Ishikawa (cell line): ENCODE measurements at regions not wholly inside any gene's neighbourhood (a gene's known extent, or its start where the extent isn't known, plus 50 kb on each side); places are given as distances from the start of the nearest gene placed in this dataset.

Source experiments
- CEBPB ChIP-seq: IDR thresholded peaks from 2 replicates; pipeline ENCODE4 v1.6.1; 2012
- CREB1 ChIP-seq: IDR thresholded peaks from 2 replicates; pipeline ENCODE4 v1.6.1; 2012; ENCODE audit warnings: low read depth
- EGR1 ChIP-seq: IDR thresholded peaks from 2 replicates; pipeline ENCODE4 v1.6.1; 2012
- EP300 ChIP-seq: IDR thresholded peaks from 2 replicates; pipeline ENCODE4 v1.6.1; 2012; ENCODE audit warnings: borderline replicate concordance
- FOXM1 ChIP-seq: IDR thresholded peaks from 2 replicates; pipeline ENCODE4 v1.6.1; 2012; ENCODE audit warnings: low read depth, borderline replicate concordance
- NFIC ChIP-seq: IDR thresholded peaks from 2 replicates; pipeline ENCODE4 v1.6.1; 2012
- RAD21 ChIP-seq: IDR thresholded peaks from 2 replicates; pipeline ENCODE4 v1.6.1; 2012; ENCODE audit warnings: low read depth
- TAF1 ChIP-seq: IDR thresholded peaks from 2 replicates; pipeline ENCODE4 v1.6.1; 2012; ENCODE audit warnings: low read depth, mild to moderate bottlenecking
- TCF12 ChIP-seq: IDR thresholded peaks from 2 replicates; pipeline ENCODE4 v1.6.1; 2012; ENCODE audit warnings: low read depth
- TEAD4 ChIP-seq: IDR thresholded peaks from 2 replicates; pipeline ENCODE4 v1.6.1; 2012
- YY1 ChIP-seq: IDR thresholded peaks from 2 replicates; pipeline ENCODE4 v1.6.1; 2012; ENCODE audit warnings: low read depth
- ZBTB7A ChIP-seq: IDR thresholded peaks from 2 replicates; pipeline ENCODE4 v1.6.1; 2012; ENCODE audit warnings: low read depth
- TF ChIP-seq, protein P1 (sequence below): IDR thresholded peaks from 2 replicates; pipeline ENCODE4 v1.6.1; 2012
- TF ChIP-seq, protein P2 (sequence below): IDR thresholded peaks from 2 replicates; pipeline ENCODE4 v1.6.1; 2012; ENCODE audit warnings: low read depth, mild to moderate bottlenecking
- TF ChIP-seq, protein P3 (sequence below): IDR thresholded peaks from 2 replicates; pipeline ENCODE4 v1.6.1; 2012

DNA sequence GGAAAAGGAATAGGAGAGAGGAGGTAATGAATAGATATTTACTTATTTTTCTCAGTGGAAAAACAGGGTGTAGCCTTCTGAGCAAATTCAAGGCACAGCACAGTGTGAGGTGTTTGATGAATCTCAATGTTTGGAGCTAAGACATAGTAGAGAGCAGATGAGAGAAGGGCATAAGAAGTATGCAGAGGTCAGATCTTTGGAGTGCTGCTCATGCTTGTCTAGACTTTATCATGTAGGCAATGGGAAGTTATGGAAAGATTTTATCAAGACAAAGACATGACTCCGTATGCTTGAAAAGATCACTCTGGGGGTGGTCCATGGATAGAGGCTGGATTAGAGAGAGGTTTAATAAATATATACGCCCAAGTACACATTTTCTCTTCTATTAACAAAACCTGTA lies 217.0 kb upstream of the CNR1 start:
- TF ChIP-seq EGR1 = no peak
- TF ChIP-seq TAF1 = no peak
- TF ChIP-seq TCF12 = no peak
- TF ChIP-seq TEAD4 = no peak
- TF ChIP-seq, protein P1, sequence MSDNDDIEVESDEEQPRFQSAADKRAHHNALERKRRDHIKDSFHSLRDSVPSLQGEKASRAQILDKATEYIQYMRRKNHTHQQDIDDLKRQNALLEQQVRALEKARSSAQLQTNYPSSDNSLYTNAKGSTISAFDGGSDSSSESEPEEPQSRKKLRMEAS = no peak
- TF ChIP-seq FOXM1 = no peak

DNA sequence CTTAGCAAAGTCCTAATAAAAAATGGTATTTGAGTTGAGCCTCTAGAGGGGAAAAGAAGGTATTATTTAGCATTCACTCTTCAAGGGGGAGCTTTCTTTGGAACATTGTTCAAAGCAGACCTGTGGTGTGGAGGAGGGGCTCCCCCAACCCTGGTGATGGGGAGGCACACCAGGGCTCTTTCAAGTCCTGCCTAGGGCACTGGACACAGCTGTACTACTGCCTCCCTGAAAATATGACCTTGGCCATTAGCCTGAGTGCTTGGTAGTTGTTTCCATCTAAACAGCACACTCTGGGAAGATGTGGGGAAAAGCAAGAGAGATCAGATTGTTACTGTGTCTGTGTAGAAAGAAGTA lies 215.1 kb upstream of the CNR1 start:
- no peak for TF ChIP-seq EGR1

DNA sequence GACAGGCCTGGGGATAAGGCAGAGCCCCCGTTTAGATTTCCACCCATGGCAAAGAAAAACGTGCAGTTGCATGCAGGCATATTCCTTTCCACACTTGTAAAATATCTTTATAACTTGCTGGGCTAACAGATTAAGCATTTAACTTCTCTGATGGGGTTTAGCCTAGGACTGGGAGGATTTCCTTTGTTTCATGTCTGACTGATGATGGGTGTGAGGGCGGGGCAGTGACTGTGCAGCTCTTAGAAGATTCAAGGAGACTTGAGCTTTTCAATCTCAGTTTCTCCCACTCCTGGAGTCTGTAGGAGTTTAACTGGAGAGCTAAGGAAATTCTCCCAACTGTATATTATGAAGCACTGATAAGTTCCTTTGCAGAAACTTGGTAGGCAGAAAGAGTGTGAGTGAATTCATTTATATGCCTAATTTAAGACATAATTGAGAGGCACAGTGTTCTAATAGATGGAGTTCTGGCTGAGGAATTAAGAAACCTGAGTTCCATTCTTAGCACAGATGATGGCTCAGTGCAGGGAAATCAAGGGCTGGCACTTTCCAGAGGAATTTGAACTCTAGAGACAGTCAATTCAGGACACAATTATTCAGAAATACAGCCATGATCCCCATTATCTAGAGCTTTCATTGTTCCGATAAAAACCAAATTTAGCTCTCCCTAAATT lies 214.6 kb upstream of the CNR1 start:
- TF ChIP-seq, protein P2, sequence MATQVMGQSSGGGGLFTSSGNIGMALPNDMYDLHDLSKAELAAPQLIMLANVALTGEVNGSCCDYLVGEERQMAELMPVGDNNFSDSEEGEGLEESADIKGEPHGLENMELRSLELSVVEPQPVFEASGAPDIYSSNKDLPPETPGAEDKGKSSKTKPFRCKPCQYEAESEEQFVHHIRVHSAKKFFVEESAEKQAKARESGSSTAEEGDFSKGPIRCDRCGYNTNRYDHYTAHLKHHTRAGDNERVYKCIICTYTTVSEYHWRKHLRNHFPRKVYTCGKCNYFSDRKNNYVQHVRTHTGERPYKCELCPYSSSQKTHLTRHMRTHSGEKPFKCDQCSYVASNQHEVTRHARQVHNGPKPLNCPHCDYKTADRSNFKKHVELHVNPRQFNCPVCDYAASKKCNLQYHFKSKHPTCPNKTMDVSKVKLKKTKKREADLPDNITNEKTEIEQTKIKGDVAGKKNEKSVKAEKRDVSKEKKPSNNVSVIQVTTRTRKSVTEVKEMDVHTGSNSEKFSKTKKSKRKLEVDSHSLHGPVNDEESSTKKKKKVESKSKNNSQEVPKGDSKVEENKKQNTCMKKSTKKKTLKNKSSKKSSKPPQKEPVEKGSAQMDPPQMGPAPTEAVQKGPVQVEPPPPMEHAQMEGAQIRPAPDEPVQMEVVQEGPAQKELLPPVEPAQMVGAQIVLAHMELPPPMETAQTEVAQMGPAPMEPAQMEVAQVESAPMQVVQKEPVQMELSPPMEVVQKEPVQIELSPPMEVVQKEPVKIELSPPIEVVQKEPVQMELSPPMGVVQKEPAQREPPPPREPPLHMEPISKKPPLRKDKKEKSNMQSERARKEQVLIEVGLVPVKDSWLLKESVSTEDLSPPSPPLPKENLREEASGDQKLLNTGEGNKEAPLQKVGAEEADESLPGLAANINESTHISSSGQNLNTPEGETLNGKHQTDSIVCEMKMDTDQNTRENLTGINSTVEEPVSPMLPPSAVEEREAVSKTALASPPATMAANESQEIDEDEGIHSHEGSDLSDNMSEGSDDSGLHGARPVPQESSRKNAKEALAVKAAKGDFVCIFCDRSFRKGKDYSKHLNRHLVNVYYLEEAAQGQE = no peak
- TF ChIP-seq, protein P1 = no peak
- no peak for TF ChIP-seq RAD21
- no peak for TF ChIP-seq FOXM1
- no peak for TF ChIP-seq EGR1
- TF ChIP-seq EP300 = no peak

DNA sequence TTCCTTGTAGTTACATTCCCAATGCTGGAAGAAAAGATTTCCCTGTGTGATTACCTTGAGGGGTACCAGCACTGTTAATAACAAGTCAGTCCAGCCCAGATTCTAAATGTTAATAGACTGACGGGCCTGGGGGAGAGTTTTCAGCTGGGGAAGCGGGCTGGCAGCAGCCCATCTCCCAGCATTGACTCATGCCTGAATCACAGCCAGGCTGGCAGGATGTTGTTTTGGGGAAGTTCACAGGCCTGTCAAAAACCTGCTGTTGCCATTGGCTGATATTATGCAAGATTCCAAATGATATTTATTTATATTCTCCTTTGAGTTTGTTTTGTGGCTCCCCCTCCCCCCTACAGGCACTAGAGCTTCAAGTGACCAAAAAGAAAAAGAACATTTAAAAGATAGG lies 213.9 kb upstream of the CNR1 start:
- TF ChIP-seq TAF1 (no peak), TCF12 (no peak), EP300 (no peak)

DNA sequence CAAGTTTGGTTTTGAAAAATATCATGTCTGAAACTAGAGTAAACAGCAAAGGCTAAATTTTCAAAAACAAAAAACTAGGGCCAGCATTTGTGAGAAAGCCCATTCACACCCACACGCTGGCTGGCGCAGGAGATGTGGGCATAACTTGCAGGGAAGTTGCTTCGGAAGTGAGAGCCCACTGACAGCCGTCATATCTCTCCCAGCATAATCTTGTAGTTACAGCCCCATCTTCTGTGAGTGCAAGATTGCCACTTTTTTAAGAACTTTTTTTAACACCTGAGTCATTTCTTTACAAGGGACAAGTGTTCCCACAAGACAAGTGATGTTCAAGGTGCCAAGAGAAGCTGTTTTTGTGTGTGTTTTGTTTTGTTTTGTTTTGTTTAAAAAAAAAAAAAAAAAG lies 212.5 kb upstream of the CNR1 start:
- TF ChIP-seq NFIC (no peak), RAD21 (no peak), CREB1 (no peak), YY1 (no peak), TAF1 (no peak), ZBTB7A (no peak), FOXM1 (no peak), EP300 (no peak), EGR1 (no peak), TCF12 (no peak), TEAD4 (no peak), CEBPB (no peak)
- TF ChIP-seq, protein P3, sequence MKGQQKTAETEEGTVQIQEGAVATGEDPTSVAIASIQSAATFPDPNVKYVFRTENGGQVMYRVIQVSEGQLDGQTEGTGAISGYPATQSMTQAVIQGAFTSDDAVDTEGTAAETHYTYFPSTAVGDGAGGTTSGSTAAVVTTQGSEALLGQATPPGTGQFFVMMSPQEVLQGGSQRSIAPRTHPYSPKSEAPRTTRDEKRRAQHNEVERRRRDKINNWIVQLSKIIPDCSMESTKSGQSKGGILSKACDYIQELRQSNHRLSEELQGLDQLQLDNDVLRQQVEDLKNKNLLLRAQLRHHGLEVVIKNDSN = no peak
- TF ChIP-seq, protein P1 = no peak
- TF ChIP-seq, protein P2 = no peak

DNA sequence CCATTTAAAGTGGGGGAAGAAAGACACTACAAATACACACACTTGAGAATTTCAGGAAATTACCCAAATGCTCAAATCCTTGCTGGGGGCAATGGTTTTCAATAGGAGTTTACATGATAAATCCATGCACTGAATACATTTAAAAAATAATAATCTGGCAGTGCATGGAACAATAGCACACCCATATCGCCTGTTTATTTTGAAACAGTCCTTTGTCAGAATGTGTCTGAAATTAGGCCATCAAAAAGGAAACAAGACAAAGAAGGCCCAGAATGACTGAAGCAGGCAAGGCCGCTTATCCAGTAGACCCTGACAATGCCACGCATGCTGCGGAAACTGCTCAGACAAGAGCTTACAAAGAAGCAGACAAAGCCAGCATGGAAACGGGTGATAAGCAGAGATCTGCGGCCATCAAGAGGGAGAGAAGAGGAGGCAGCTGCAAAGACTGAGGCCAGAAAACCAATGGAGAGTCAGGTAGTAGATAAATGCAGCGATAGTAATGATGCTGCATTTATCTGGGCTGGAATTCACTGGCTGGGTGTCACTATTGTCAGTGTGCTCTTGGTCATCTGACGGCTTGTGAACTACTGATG lies 211.9 kb upstream of the CNR1 start:
- TF ChIP-seq, protein P1 = no peak
- TF ChIP-seq ZBTB7A = no peak
- TF ChIP-seq, protein P2 = no peak
